HG03139 (cell line): ENCODE measurements at regions not wholly inside any gene's neighbourhood (a gene's known extent, or its start where the extent isn't known, plus 50 kb on each side); places are given as distances from the start of the nearest gene placed in this dataset.

Experiments
- ATAC-seq: cut with Tn5 transposase; IDR thresholded peaks from one replicate; pipeline ENCODE4 v1.9.1; 2021; ENCODE audit not compliant: unreplicated experiment

DNA sequence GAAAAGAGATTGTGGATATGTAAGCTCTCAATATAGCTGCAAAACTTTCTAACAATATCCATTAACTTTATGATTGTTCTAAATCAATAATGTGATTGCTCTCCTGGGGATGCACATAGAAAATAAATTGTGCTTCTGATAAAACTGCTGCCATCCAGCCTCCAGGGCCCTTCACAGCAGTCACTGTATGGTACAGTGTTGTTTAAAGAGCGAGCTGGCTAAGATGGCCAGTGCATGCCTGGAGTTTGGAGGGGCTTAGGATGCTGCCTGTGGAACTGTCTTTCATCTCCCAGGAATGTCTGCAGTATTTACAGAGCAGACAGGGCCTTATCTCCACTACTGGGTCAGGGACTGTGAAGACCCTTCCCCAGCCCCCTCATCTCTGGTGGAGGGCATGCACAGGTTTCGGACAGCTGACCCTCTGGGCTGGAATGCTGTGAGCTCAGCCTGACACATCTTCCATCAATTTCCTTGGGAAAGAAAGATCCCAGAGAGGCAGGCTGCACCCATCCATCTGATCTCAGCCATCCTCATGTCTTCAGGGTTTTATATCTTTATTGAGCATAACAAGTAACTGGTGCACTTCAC, 137.0 kb downstream of the PLPP3 start:
- ATAC-seq, result no peak

DNA sequence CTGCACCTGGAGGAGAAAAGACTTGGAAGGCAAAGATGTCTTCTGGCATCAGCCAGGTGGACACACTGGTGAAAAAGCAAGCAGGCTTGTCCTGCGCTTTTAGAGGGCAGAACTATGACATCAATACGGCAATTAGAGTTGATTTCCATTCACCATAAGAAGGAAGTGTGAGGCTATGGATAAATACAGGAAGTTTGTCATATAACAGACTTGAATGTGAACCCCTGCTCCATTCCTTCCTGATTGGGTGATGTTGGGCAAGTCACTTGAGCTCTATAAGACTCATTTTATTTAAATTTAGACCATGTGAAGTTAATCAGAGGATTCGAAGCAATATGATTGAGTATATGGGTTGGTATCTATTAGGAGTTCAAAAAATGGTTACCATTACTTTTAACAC, 137.8 kb downstream of the PLPP3 start:
- no peak for ATAC-seq

DNA sequence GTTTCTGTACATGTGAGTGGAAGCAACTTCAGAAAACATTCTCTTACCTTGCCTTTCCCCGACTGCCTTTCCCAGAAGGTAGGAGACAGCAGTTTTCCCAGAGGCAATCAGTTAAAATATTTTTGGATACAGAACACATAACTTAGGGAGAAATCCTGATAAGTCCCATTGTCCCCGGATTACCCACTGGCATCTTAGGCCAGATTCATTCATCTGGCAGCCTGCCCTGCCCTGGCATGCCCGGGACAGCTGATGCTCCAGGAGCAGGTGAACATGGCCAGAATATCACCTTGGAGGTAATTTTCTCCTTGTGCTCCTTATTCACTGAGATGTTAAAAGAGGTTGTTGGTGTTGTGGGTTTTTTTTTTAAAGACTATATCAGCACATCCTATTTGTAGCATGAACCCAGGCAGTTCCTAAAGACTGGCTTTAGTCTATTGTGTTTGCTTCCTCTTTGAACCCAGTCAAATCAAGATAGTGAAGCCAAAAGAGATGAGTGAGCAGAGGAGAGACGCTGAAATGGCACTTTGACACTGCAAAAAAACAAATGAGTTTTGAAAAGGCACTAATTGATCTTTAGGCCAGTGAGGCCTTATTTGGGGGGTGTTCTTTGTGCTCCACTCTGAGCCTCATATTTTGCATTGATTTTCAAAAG, 139.6 kb downstream of the PLPP3 start:
- no peak for ATAC-seq

DNA sequence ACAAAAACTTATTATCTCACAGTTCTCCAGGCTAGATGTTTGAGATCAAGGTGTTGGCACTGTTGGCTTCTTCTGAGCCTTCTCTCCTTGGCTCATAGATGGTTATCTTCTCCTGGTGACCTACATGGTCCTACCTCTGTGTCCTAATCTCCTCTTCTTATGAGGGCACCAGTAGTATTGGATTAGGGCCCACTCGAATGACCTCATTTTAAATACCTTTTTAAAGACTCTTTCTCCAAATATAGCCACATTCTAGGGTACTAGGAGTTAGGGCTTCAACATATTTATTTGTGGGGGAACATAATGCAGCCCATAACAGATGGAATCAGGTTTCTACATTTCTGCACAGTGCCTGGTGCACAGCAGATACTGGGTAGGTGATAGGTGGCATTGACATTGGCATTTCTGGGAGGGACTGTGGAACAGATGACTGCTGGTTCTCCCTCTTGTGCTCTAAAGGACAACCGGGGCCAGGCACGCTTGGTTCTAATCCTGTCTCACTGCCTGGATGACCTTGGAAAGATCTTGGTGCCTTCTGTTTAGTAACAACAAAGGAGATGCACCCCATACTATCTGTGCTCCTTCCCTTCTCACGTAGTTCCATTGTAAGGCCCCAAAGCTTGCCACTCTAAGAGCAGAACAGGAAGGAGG, 140.3 kb downstream of the PLPP3 start:
- no peak for ATAC-seq

DNA sequence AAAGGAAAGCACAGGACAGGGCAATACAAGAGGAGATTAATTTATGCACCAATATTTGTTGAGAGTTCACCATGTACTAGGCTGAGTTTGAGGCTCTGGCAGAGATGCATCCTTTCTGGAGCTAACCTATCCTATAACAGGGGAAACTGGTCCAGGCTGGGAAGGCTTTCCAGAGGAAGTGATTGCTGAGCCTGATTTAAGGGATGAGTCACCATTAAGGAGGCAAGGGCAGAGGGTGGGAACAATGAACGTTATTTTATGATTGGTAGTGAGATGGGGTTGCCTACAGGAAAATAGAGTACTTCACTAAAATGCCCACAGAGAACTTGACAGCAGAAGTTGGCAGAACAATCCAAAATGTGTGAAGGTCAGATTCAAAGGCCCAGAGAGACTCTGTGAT, 141.4 kb downstream of the PLPP3 start:
- ATAC-seq, result no peak

DNA sequence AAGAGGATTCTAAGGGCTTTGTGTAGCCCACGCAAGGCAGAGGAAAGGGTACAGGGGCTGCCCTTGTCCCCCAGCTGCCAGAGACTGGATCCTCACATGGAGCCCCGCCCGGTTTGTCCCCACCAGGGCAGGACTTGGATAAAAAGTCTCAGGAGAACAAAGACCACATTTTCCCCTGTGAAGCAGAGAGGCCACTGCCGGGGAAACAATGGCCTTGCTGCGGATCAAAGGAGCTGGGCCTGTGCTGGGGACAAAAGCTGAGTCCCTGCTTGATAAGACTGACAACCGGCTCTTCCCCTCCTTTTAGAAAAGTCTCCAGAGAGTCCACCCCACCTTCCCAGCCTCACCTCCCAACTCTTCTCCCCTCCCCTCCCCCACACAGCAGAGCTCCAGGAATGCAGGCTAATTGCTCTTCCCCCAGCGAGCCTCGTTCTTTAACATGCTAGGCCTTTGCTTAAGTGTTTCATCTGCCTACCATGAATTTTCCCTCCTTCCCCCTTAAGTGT, 142.4 kb downstream of the PLPP3 start:
- no peak for ATAC-seq

DNA sequence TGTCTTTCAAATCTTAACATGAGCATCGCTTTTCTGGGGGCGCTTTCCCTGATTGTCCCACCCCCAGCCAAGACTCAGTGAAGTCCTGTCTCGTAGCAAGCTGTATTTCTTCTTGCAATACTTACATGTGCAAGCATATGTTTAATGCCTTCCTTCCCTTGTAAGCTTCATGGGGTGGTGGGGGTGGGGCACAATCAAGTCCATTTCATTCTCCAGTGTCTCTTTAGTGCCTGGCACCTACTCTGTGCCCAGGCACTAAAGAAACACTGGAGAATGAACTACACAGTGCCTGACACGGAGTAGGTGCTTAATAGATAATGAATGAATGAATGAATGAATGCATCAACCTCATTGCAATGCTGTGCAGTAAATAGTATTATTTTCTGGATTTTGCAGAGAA, 143.1 kb downstream of the PLPP3 start:
- ATAC-seq, result no peak

DNA sequence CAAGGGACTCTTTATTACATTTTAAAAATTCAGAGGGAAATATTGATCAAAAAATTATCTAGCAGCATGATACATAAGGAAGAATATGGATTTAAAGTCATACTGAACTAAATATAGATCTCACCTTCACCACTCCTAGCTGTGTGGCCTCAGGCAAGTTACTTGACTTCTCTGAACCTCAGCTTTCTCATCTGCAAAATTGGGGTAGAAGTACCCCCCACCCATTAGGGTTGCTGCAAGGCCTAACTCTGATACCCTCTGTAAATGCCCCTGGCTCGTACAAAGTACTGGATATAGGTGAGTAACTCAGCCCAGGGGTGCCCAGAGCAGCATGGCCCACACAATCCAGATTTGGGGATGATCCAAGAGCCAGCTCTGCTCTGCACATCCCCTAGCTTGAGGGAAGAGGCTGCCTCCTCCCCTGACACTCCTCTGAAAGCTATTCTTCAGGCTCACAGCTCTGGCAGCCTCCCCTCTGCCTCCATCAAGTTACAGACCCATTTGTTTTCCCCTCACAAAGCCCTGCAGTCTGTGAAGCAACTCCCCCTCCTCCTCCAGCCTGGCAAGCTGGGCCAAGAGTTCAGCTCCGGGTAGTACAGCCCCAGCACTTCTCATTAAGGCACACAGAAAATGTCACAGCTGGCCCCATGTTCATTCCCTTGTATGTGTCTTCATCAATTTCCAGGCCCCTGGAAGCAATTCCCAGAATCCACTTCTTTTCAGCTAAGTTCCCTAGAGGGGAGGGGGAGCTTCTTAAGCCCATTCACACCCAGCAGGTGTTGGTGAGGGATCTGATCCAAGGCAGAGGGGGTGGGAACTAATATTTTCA, 143.7 kb downstream of the PLPP3 start:
- ATAC-seq, result no peak

DNA sequence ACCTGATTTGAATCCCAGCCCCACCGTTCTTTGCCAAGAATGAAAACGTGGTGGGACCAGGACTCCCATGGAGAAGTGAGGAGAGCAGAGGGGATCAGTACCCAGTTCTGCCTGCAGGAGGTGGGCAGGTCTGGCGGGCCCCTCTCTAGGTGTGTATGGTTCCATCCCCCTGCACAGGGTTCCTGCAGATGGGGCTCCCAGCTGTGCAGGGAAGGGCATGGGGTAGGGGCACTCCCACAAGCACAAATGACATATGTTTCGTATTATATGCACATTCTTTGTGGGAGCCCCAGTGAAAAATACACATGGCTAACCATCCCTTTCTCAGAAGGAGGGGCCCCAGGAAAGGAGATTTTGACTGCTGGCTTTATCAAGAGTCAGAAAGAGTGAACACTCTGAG, 144.6 kb downstream of the PLPP3 start:
- ATAC-seq, result no peak

DNA sequence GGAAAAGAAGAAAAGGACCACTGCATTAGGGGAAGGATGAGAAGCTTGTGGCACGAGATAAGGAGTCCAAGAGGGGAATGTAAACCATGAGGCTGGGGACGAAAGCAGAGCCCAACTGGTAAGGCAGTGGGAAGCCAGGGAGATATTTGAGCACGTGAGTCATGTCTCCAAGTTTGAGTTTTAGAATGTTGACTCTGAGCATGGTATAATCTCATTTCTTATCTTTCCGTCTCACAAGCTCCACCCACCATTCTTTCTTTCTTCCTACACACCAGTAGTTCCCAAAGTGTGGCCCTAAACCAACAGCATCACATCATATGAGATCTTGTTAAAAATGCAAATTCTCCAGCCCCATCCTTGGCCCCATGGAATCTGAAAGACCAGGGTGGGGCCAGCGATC, 145.3 kb downstream of the PLPP3 start:
- no peak for ATAC-seq

DNA sequence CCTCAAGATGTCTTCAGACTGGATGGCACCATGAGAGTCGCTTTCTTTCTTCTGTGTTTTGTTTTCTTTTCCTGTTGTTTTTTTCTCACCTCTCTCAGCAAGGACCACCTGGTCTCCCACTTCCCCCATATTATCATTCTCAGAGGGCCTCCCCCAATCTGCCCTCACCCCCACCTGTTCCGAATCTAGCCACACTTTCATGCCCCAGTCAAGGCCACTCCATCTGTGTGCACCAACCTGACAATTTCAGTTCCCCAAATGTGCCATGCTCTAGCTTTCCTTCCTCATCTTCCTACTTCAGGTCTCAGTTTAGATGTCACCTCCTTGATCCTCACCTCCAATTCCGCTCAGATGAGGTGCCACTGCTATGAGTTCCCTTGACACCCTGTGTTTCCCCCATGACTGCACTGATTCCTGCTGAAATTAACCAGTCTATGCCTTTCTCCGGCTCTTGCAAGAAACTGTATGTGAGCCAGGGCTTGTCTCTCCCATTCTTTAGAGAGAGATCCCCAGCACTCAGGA, 146.2 kb downstream of the PLPP3 start:
- no peak for ATAC-seq

DNA sequence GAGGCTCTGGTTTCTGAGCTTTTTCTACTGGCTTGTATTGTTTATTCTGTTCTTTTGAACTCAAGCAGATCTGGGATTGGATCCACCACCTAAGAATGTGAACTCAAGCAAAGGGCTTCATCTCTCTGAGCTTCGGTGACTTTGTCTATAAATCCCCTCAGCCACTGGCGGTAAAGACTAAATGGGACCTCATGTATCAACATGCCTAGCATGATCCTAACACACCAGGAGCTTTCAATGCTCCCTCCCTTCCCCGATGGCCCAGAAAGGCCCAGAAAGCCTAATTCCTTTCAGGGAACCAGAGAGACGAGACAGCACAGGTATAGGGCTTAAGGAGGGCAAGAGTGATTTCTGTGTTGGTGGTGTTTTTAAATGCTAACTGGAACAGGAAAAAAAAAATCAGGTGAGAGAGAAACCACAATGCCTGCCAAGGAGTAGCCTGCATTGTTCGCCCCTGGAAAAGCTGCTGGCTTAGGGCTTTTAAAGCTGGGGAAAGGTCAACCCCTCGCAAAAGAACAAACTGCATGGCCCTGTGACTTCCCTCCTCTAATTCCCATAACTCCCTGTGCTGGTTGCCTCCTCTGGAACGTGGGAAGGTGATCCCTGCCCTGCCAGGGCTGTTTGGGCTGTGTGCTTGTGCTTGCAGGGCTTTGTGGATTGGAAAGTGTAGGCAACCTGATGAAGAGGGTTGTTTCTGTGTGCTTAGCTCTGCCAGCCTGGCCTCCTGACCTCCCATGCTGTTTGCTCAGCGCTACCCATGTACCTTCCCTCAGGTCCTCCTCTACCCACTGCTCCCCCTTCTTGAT, 147.0 kb downstream of the PLPP3 start:
- ATAC-seq, result no peak

DNA sequence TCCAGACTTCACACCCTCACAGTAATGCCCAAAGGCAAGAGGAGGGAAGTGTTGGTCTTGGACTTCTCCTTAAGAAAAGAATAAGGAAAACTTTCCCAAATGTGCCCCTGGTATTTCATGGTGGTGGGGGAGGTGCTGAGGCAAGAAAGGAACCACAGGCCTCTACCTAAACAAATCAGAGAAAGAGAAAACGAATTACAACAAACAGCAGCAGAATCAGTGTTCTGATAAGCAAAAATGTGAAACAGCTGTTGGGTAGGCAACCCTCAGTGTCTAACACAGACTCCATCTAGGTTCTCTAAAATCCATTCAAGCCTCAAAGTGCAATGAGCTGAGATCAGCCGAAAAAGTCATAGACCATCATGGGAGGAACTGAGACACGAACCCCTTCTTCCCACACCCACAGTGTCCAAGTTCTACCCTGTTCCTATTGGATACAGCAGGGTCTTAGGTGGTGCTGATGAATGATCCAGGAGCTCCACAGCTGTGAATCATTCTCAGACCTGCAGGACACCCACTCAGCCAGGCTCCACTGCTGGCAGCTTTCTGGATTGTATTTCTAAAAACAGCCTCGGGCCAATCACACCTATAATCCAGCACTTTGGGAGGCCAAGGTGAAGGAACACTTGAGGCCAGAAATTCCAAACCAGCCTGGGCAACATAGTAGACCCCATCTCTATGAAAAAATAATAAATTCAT, 149.1 kb downstream of the PLPP3 start:
- ATAC-seq, result no peak

DNA sequence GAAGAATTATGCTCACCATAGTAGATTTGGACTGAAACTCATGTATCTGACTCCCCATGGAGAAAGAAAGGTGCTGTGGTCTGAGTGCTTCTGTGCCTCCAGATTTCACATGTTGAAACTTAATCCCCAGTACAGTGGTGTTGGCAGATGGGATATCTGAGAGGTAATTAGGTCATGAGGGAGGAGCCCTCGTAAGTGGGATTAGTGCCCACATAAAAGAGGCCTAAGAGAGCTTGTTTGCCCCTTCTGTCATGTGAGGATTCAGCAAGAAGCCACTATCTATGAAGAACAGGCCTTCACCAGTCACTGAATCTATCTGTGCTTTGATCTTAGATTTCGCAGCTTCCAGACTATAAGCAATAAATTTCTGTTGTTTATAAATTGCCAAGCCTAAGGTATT, 150.1 kb downstream of the PLPP3 start:
- ATAC-seq, result no peak

DNA sequence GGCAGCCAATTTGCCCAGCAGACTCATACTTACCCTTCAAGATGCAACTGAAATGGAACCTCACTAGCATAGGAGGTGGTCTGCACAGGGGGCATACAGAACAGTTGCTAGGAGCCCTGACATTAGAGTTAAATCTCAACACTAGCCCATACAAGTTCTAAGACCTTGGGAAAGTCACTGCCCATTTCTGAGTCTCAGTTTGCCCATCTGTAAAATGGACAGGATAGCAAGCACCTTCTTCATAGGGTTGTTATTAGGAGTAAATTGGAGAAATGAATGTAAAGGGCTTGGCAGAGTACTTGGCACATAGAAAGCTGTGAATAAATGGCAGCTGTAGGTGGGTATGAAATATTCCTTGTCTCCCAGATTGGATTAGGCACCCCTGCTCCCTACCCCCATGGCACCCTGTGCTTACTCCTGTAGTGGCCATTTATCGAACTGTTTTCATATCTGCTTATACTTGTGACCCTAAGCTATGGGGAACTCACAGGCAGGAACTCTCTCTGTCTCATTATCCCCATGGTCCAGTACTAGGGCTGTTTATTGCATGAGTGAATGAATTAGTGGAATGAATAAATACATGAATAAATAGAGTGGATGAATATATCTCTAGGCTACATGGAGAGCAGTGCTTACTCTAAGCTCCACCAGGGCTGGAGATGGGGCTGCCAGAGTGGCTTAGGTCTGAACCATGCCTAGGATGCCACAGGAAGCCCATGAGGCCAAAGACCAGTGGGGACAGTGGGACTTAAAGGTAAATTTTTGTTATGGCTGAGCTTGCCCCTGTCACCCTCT, 152.6 kb downstream of the PLPP3 start:
- no peak for ATAC-seq

DNA sequence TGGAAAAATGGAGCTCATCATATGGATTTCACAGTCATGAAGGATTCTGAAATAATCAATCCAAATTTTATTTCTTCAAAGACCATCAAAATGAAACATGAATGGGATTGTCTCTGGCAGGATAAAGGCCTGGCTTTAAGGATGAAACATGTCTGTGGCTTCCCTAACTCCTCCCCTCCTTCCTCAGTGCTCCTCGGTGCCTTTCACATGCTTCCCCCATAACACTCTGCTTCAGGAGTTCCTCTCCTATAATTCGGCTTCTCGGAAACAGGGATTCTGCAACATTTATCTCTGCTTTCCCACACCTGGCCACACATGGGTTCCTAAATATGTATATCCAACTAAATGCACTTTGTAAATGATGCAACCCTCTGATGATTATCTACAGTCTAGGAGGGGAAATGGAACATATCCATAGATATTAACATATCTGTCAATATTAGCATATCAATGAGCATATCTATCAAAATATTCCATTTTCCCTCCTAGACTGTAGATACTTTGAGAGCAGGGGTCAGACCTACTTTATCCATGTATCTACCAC, 153.8 kb downstream of the PLPP3 start:
- ATAC-seq, result no peak

DNA sequence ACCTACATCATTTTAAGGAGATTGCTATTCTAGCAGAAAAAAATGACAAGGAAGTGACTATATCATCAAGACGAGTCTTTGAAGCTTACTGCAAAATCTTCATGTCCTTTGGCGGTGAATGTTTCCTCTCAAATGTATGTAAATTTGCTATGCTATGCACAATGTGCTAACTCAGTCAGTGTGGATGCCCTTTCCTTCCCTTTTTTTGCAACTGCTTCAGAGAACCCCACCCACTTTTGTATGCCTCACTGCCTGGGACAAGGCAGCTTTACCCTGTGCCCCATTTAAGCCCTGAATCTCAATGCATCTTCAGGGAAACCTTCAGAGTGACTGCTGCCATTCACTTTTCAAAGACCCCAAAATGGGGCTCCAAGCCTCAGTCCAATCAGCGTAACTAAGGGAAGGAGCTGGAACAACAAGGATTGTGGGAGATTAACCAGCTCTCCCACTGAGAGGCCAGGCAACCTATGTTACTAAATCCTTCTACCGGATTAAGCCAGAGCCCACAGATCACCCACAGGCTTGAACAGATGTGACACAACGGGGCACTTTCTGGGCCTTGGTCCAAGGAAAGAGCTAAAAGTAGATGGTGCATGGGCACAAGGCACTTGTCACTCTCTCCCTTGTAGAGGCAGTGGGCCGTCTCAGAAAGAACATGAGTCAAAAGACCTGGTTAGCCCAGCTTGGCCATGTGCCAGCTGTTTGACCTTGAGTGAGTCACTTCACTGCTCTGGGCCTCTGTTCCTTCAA, 154.4 kb downstream of the PLPP3 start:
- ATAC-seq, result no peak

DNA sequence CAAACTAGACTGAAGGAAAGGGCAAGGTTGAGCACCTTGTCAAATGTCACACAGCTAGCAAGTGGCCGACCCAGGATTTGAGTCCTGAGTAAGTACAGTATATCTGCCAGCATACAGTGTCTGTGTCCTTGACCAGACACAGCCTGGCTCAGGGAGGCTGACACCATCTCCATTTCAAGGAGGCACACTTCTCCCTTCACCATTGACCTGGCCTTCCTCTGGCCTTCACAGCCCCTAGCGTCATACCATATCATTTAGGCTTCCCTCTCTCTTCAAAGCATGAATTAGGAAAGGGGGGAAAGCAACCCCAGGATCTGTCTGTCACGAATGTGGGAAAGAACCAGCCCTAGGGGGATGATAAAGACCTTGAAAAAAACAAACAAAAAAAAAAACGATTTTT, 155.6 kb downstream of the PLPP3 start:
- no peak for ATAC-seq
